HG03571 (cell line): ENCODE measurements at regions not wholly inside any gene's neighbourhood (a gene's known extent, or its start where the extent isn't known, plus 50 kb on each side); places are given as distances from the start of the nearest gene placed in this dataset.
"Not testable (repeated sequence)": the region's sequence is repeated elsewhere in the genome, so short reads cannot be mapped to it uniquely, and the experiment has no call there.

ENCODE experiments used
- ATAC-seq: cut with Tn5 transposase; IDR thresholded peaks from one replicate; pipeline ENCODE4 v1.9.1; 2021; ENCODE audit not compliant: unreplicated experiment

- ATAC-seq, result no peak
Observed at GRCh38 chr12:84085046-84085445, 827.6 kb downstream of the SLC6A15 start.

GRCh38 chr12:84079626-84080025, 833.0 kb downstream of the SLC6A15 start:
- no peak for ATAC-seq

DNA sequence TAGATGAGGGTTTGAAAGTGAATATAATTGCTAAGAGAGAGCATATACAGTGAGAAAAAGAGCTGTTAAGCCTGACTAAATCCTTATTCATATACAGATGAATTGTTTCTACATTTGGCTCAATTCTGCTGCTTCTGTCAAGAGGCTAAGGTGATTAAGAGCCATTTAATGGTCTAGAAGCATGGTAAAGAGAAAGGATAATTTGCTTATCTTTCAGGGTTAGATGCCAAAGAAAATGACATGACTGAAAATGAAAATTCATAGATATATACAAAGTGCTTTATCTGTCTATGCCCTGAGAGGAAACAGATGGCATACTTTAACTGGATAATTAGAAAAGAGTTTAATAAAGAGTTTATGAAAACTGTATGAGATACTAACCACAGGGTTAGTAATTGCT, 834.9 kb downstream of the SLC6A15 start:
- no peak for ATAC-seq

DNA sequence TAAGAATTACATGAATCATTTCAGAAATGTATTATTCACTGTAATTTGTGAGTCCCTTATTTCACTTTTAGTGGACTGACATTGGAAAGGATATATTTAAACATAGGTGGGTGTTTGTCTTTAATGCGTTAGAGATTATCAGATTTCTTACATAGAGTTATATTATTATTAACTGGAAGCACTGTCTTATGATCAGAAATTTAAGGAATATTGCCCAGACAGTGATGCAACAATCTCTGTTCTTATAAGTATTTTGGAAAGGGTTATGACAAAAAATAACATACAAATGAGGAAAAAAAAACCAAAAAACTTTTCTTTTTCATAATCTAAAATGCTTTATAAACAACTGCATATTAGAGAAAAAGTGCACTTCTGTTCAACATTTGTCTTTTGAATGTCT, 836.6 kb downstream of the SLC6A15 start:
- no peak for ATAC-seq

DNA sequence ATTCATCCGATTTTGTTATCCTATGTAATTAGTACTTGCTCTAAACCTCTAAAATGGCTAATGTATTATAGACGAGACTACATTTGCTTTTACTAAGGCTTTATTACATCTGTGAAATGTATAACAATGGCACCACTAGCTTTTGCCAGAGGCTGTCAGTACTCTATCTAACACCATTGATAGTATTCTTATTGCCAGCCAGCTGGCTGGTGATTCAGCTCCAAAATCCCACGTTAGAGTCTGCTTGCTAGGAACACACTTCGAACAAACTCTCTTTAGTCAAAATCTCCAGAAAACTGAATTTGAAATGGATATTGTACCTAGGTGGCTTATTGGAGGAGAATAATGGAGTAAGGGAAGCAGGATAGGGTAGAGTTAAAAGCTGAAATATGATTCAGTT, 839.2 kb downstream of the SLC6A15 start:
- no peak for ATAC-seq

GRCh38 chr12:84072961-84073360, 839.6 kb downstream of the SLC6A15 start:
- no peak for ATAC-seq

DNA sequence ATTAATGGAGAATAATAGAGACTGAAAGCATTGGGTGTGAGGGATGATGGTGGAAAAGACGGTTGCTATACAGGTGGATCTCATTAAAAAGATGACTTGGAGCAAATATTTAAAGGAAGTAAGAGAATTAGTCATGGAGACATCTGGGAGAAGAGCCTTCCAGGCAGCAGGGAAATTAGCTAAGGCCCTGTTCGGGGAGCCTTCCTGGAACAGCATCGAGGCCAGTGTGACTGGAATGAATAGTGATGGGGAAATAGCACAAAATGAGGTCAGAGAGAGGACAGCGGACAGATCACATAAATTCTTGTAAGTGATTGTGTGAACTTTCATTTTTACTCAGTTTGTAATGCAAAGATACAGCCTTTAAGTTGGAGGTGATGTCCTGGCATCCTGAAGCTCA, 842.3 kb downstream of the SLC6A15 start:
- ATAC-seq, result no peak

DNA sequence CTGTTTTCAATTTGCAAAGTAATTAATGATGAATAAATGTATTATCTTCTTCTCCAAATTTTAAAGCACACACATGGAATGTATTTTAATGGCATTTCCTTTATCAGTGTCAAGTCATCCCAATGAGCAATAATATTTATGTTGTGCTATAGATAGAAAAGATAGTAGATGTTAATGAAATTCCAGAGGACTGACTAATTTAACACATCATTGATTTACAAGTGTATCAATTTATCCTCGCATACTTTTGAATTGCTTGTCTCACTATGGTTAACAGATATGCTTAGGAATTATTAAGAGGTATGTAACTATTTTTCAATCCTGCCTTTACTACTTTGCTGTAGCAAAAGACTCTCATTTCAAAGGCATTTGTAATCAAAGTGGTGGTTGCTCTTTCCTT, 842.9 kb downstream of the SLC6A15 start:
- no peak for ATAC-seq

GRCh38 chr12:84069198-84069597, 843.4 kb downstream of the SLC6A15 start:
- no peak for ATAC-seq

DNA sequence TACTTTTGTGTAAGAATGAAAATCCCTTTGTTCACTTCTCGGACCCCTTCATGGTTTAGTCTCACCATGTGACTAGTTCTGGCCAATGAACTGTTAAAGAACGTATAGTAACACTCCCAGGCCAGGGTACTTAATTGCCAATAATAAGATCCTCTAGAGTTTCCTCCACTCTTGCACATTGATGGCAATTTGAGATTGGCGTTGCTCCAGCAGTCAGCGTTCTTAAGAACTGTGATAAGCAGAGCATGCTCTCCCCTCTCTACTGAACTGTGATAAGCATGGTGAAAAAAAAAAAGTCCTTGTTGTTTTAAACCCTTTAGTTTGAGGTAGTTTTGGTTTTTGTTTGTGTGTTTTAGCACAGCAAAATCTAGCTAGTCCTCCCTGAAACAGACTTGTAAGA, 854.5 kb downstream of the SLC6A15 start:
- ATAC-seq, result no peak

- no peak for ATAC-seq
Observed at GRCh38 chr12:84054811-84055210, 857.8 kb downstream of the SLC6A15 start.

DNA sequence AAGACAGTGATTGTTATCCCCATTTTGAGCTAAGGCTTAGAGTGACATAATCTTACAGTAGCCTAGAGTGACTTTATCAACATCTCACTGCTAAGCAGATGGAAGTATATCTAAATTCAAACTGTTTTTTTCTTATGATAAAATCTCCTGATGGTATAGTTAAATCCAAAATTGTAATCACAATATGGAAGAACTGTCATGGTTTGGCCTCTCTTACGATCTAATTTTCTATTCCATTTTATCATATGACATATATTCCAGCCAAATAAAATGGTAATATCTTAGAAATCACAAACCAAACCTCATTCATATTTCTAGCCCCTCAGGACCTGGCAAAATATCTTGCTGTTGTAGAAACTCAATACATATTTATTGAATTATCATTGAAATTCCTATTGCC, 864.7 kb downstream of the SLC6A15 start:
- ATAC-seq, result no peak

DNA sequence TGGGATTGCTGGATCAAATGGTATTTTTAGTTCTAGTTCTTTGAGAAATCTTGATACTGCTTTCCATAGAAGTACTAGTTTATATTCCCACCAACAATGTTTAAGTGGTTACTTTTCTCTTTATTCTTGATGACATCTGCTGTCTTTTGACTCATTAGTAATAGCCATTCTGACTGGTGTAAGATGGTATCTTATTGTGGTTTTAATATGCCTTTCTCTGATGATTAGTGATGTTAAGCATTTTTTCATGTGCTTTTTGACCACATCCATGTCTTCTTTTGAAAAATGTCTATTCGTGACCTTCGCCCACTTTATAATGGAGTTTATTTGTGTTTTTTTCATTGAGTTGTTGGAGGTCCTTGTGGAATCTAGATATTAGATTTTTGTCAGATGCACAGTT, 865.7 kb downstream of the SLC6A15 start:
- no peak for ATAC-seq

GRCh38 chr12:84043355-84043754, 869.2 kb downstream of the SLC6A15 start:
- no peak for ATAC-seq

GRCh38 chr12:84038242-84038641, 874.4 kb downstream of the SLC6A15 start:
- ATAC-seq, result no peak

DNA sequence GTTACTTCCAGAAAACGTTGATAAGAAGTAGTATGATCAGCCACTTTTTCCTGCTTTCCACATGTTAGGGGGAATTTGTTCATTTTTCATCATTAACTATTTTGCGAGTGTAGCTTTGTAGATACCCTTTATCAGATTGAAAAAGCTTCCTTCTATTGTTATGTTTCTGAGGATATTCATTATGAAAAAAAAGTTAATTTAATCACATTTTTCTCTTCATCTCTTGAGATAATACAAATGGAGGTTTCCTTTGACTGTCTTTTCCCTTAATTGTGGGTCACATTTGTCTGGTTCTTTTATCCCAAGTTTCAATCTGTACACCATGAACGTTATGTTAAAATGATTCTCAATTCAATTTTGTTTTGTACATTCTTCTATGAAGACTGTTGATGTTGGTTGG, 875.7 kb downstream of the SLC6A15 start:
- ATAC-seq, result no peak

GRCh38 chr12:84035766-84036165, 876.8 kb downstream of the SLC6A15 start:
- ATAC-seq, result no peak

DNA sequence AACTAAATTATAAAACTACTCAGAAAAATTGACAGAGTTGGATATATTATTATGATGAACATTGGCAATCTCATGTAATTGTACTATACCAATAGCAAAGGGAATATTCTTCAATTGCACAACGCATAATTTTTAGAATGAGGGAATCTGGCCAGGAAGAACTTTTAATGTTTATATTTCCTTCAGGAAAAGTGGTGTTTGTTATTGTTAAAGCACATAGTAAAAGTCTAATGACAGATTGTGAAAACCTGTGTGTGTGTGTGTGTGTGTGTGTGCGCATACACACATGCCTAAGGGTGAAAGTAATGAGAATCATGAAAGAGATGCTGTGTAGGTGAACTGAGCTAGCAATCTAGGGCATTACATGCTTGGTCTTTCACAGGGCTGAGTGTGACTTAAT, 877.7 kb downstream of the SLC6A15 start:
- no peak for ATAC-seq

- no peak for ATAC-seq
Observed at GRCh38 chr12:84033162-84033561, 879.4 kb downstream of the SLC6A15 start.

DNA sequence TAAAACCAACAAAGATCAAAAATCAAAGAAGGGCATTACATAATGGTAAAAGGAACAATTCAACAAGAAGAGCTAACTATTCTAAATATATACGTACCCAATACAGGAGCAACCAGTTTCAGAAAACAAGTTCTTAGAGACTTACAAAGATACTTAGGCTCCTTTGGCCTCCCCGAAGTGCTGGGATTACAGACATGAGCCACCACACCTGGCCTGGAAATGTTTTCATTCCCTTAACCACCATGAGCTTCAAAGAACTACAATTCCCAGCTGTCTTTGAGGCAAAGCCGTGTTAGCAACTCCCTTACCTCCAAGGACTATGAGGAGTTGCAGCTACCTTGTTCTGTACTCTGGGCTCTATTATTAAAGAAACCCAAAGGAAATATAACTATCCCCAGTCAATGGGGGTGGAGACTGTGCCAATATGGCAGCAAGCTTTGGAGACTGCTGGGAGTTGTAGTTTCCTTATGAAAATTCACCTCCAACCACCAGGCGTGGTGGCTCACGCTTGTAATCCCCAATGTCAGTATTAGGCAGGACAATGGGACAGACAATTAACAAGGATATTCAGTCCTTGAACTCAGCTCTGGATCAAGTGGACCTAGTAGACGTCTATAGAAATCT, 893.9 kb downstream of the SLC6A15 start:
- ATAC-seq, result not testable (repeated sequence)

DNA sequence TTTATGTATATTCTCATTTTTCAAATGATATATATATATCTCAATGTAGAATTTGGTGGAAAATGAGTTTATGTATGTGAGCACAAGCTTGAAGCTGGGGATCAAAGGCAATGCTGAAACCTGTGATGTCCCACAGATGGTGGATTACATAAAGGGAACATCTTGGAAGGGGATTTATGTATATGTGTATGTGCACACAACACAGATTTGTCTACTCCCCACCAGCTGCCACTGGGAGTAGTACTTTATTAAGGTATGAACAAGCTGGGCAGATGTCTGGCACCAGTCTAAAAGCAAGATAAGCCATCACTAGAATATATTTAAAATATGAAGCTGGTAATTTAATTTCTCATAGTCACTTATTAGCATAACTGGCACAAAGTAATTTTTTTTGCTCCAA, 895.6 kb downstream of the SLC6A15 start:
- ATAC-seq, result no peak

DNA sequence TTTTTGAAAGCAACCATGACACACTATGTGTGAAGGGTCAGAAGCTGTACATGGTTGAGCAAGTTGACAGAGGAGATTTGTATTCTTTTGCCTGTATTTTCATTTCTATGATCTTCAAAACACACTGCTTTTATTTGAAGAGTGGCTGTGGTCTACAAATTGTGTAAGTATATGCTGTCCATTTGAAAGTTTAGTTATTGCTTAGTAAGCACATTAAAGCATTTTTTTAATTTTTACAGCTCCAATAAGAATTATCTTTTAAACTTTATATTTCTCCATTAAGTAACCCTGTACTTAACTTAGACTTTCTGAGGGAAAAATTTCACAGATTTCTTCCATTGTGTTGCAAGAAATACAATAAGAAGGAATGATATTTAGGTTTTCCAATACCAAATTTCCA, 915.2 kb downstream of the SLC6A15 start:
- no peak for ATAC-seq

- no peak for ATAC-seq
Observed at GRCh38 chr12:83996671-83997070, 915.9 kb downstream of the SLC6A15 start.

DNA sequence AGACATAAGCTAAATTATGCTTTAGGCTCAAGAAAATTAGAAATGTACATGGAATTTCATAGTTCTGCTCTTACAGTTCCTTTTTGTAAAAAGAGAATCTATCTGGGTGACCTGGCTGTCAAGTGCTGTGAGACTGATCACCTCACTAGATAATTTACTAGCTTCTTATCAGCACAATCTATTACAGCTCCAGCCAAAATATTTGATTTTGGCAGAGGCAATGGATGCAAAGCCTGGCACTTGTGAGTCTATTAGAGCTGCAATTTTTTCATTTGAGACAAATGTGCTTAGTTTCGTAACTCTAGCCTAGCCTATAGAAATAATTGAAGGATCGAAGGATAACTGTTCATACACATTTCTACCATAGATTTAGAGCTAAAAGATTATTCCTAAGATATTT, 927.5 kb downstream of the SLC6A15 start:
- no peak for ATAC-seq
